OCI-LY1 (cell line): ENCODE measurements at regions not wholly inside any gene's neighbourhood (a gene's known extent, or its start where the extent isn't known, plus 50 kb on each side); places are given as distances from the start of the nearest gene placed in this dataset.
A peak's percentile ranks its signal among the peaks of the same experiment; 100 is the strongest.

Experiments
- H2AFZ ChIP-seq: fragments of 200-600 bp; sonication (generic), shearing (Covaris generic); 2 replicates; pipeline ENCODE4 v1.6.0; 2014; ENCODE audit warnings: antibody characterized with exemption, mild to moderate bottlenecking, low read length
- H3F3A ChIP-seq: fragments of 200-600 bp; sonication (generic), shearing (Covaris generic); 2 replicates; pipeline ENCODE4 v1.6.0; 2014; ENCODE audit warnings: mild to moderate bottlenecking, antibody characterized with exemption, low read length, moderate library complexity; ENCODE audit not compliant: insufficient read depth
- H3K27ac ChIP-seq: fragments of 200-600 bp; sonication (generic); 2 replicates; pipeline ENCODE4 v1.5.1; 2014; ENCODE audit warnings: low read length, mixed run types, mild to moderate bottlenecking, low read depth; ENCODE audit not compliant: poor library complexity, severe bottlenecking
- H3K27me3 ChIP-seq: fragments of 200-600 bp; sonication (generic); 2 replicates; pipeline ENCODE4 v1.6.0; 2014; ENCODE audit warnings: antibody characterized with exemption, mild to moderate bottlenecking, low read length, moderate library complexity; ENCODE audit not compliant: insufficient read depth
- H3K36me3 ChIP-seq: fragments of 200-600 bp; sonication (generic); 2 replicates; pipeline ENCODE4 v1.6.1; 2014; ENCODE audit warnings: mild to moderate bottlenecking, antibody characterized with exemption, low read length, moderate library complexity, mixed read lengths; ENCODE audit not compliant: insufficient read depth
- H3K4me1 ChIP-seq: fragments of 200-600 bp; sonication (generic); 2 replicates; pipeline ENCODE4 v1.5.1; 2014; ENCODE audit warnings: mild to moderate bottlenecking, low read length, moderate library complexity; ENCODE audit not compliant: insufficient read depth, severe bottlenecking
- H3K4me2 ChIP-seq: fragments of 200-600 bp; sonication (generic), shearing (Covaris generic); 2 replicates; pipeline ENCODE4 v1.6.1; 2014; ENCODE audit warnings: low read length
- H3K4me3 ChIP-seq: fragments of 200-600 bp; sonication (generic); 2 replicates; pipeline ENCODE4 v1.5.1; 2014; ENCODE audit warnings: low read length, low read depth, mild to moderate bottlenecking, mixed read lengths; ENCODE audit not compliant: poor library complexity, severe bottlenecking
- H3K79me2 ChIP-seq: fragments of 200-600 bp; shearing (Covaris generic); 2 replicates; pipeline ENCODE4 v1.6.1; 2016; ENCODE audit warnings: mixed run types, low read length, mixed read lengths; ENCODE audit not compliant: insufficient read depth
- H3K9ac ChIP-seq: fragments of 200-600 bp; sonication (generic), shearing (Covaris generic); 2 replicates; pipeline ENCODE4 v1.6.1; 2014; ENCODE audit warnings: mild to moderate bottlenecking, low read length, mixed read lengths
- H3K9me2 ChIP-seq: fragments of 200-600 bp; sonication (generic), shearing (Covaris generic); 2 replicates; pipeline ENCODE4 v1.6.1; 2014; ENCODE audit warnings: low read depth, mild to moderate bottlenecking, low read length, mixed read lengths
- H3K9me3 ChIP-seq: fragments of 200-600 bp; shearing (Covaris generic); 2 replicates; pipeline ENCODE4 v1.6.1; 2014; ENCODE audit warnings: low read length, mixed read lengths
- H4K20me1 ChIP-seq: fragments of 200-600 bp; sonication (generic), shearing (Covaris generic); 2 replicates; pipeline ENCODE4 v1.6.0; 2016; ENCODE audit warnings: mild to moderate bottlenecking, low read length; ENCODE audit not compliant: insufficient read depth
- EZH2 ChIP-seq: fragments of 200-600 bp; sonication (generic), shearing (Covaris generic); IDR thresholded peaks from 2 replicates; pipeline ENCODE4 v1.8.0; 2017; ENCODE audit warnings: borderline replicate concordance, mixed run types, mild to moderate bottlenecking, antibody characterized with exemption, low read length, moderate library complexity, mixed read lengths
- TF ChIP-seq, protein P1 (sequence below): fragments of 200-600 bp; sonication (generic), shearing (Covaris generic); IDR thresholded peaks from 2 replicates; pipeline ENCODE4 v1.5.1; 2017; ENCODE audit warnings: mild to moderate bottlenecking, antibody characterized with exemption, low read length, moderate library complexity, mixed read lengths

DNA sequence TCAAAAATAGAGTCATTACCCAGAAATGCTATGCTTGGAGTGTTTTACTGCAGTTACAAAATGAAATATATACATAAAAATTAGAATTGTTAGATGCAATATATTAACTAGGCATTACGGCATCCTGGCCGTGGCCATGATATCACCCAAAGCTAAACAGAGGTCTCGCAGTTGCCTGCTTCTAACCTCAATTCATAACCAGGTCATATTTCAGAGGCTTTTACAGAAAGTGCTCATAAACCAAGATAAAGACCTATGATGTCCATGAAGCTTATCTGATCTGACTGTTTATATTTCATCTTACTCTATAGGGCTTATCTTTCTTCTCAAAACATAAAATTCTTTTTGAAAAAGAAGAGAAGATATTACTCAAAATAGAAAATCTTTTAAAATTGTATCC, 664.5 kb upstream of the SALL1 start:
- Histone ChIP-seq H3K9ac (no peak overlapping the region), H3K4me2 (no peak overlapping the region), H3K27me3 (no peaks in the 10 kb centered on the region), H3K4me1 (no peaks in the 10 kb centered on the region), H3K9me2 (no peaks in the 10 kb centered on the region), H4K20me1 (no peaks in the 10 kb centered on the region), H3K4me3 (no peak overlapping the region), H3K9me3 (no peaks in the 10 kb centered on the region), H3K27ac (no peak overlapping the region), H3F3A (no peaks in the 10 kb centered on the region), H3K79me2 (no peaks in the 10 kb centered on the region), H2AFZ (no peak overlapping the region), H3K36me3 (no peaks in the 10 kb centered on the region)
- TF ChIP-seq, protein P1, sequence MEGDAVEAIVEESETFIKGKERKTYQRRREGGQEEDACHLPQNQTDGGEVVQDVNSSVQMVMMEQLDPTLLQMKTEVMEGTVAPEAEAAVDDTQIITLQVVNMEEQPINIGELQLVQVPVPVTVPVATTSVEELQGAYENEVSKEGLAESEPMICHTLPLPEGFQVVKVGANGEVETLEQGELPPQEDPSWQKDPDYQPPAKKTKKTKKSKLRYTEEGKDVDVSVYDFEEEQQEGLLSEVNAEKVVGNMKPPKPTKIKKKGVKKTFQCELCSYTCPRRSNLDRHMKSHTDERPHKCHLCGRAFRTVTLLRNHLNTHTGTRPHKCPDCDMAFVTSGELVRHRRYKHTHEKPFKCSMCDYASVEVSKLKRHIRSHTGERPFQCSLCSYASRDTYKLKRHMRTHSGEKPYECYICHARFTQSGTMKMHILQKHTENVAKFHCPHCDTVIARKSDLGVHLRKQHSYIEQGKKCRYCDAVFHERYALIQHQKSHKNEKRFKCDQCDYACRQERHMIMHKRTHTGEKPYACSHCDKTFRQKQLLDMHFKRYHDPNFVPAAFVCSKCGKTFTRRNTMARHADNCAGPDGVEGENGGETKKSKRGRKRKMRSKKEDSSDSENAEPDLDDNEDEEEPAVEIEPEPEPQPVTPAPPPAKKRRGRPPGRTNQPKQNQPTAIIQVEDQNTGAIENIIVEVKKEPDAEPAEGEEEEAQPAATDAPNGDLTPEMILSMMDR: no peak
- no peak for TF ChIP-seq EZH2

DNA sequence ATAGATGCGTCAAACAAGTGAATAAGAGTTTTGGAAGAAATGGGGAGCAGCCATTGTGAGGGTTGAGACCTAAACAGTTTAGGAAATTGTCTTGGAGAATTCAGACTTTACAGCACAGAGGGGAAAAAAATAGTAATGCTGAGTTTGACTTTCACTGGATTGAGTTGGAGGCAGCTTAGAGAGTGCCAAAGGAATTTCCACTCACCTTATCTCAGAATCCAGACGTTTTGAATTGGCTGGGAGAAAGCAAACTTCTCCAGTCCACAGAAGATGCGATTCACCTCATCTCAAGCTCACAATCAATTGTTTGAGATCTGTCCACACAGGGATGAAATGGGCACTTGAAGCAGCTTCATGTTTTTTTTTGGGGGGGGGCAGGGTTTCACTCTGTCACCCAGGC, 663.5 kb upstream of the SALL1 start:
- H3K4me3 ChIP-seq: no peak overlapping the region
- no peaks in the 10 kb centered on the region for H4K20me1 ChIP-seq
- H2AFZ ChIP-seq: no peak overlapping the region
- H3K4me2 ChIP-seq: no peak overlapping the region
- no peak overlapping the region for H3K9ac ChIP-seq
- TF ChIP-seq, protein P1: no peak
- TF ChIP-seq EZH2: no peak
- no peaks in the 10 kb centered on the region for H3K27me3 ChIP-seq
- no peaks in the 10 kb centered on the region for H3K9me2 ChIP-seq
- H3F3A ChIP-seq: no peaks in the 10 kb centered on the region
- H3K9me3 ChIP-seq: no peaks in the 10 kb centered on the region
- H3K27ac ChIP-seq: no peak overlapping the region
- no peaks in the 10 kb centered on the region for H3K36me3 ChIP-seq
- H3K79me2 ChIP-seq: no peaks in the 10 kb centered on the region
- H3K4me1 ChIP-seq: no peaks in the 10 kb centered on the region

DNA sequence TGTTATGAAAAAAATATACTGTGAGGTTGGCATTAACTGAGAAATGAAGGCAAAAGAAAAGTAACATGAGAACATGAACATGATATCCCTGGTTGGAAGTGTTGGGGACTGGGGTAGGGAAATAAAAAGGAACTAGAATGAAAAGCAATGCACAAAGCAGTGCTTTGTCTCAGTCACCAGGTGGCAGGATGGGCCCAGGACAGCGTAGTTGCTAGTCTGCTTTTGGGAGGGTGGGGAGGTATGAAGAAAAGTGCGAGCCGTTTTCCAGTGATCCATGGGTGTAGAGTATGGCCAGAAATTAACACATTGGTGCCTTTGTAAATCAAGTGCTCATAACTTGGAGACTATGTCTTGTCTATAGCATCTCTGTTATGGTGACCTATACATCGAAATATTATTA, 662.5 kb upstream of the SALL1 start:
- TF ChIP-seq, protein P1: 0 out of 2 replicates have a peak, but pooled peaks have one; percentile 7
- TF ChIP-seq EZH2: no peak
- Histone ChIP-seq H3K9ac (no peak overlapping the region), H3K4me2 (no peak overlapping the region), H3K36me3 (no peaks in the 10 kb centered on the region), H3K4me1 (no peaks in the 10 kb centered on the region), H3K27ac (no peak overlapping the region), H3K4me3 (no peak overlapping the region), H3K9me2 (no peaks in the 10 kb centered on the region), H4K20me1 (no peaks in the 10 kb centered on the region), H2AFZ (no peak overlapping the region), H3K27me3 (no peaks in the 10 kb centered on the region), H3K9me3 (no peaks in the 10 kb centered on the region), H3F3A (no peaks in the 10 kb centered on the region), H3K79me2 (no peaks in the 10 kb centered on the region)
